ENCODE measurements at regions not wholly inside any gene's neighbourhood (a gene's known extent, or its start where the extent isn't known, plus 50 kb on each side); places are given as distances from the start of the nearest gene placed in this dataset.

DNA sequence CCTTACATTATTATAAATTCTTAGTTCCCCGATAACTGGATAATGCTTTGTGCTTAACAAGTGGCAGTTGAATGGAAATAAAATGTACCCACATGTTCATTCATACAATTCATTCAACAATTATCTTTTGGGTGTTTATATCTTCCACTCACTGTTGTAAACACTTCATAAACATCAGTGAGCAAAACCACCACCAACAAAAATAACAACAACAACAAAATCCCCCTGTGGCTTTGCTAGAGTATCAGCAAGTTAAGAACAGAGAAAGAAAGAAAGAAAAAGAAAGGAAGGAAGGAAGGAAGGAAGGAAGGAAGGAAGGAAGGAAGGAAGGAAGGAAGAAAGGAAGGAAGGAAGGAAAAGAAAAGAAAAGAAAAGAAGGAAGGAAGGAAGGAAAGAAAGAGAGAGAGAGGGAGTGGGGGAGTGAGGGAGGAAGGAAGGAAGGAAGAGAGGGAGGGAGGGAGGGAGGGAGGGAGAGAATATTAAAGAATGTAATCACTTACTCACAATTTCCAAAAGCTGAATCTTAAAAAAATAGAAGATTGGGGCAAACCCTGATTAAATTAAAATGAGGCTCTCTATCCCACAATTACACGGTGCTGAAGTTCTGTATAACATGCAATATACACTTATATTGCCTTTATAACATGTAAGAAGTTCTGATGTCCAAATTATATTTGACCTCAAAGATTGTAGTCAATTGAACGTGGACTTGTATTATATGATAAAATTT is 2238.8 kb downstream of the LRRC4C start:
- H3K9me3 ChIP-seq (ENCODE audit: control insufficient read depth, insufficient read depth, low read length) = peaks cover 12% of the 10 kb centered on the region
- TF ChIP-seq, protein P1, sequence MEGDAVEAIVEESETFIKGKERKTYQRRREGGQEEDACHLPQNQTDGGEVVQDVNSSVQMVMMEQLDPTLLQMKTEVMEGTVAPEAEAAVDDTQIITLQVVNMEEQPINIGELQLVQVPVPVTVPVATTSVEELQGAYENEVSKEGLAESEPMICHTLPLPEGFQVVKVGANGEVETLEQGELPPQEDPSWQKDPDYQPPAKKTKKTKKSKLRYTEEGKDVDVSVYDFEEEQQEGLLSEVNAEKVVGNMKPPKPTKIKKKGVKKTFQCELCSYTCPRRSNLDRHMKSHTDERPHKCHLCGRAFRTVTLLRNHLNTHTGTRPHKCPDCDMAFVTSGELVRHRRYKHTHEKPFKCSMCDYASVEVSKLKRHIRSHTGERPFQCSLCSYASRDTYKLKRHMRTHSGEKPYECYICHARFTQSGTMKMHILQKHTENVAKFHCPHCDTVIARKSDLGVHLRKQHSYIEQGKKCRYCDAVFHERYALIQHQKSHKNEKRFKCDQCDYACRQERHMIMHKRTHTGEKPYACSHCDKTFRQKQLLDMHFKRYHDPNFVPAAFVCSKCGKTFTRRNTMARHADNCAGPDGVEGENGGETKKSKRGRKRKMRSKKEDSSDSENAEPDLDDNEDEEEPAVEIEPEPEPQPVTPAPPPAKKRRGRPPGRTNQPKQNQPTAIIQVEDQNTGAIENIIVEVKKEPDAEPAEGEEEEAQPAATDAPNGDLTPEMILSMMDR (IDR thresholded peaks at IDR 0.05; ENCODE audit: low read depth, low read length) = no peak
- no peak overlapping the region for H3K4me3 ChIP-seq (ENCODE audit: low read depth, low read length)
- ChIA-PET POLR2A (no interaction called here), CTCF (no interaction called here)
- DNase-seq (ENCODE audit: low read depth, low spot score) = no peak
- H3K27ac ChIP-seq (ENCODE audit: low read depth, low read length) = no peak overlapping the region
- no peaks in the 10 kb centered on the region for H3K27me3 ChIP-seq (ENCODE audit: control insufficient read depth, insufficient read depth, low read length)

DNA sequence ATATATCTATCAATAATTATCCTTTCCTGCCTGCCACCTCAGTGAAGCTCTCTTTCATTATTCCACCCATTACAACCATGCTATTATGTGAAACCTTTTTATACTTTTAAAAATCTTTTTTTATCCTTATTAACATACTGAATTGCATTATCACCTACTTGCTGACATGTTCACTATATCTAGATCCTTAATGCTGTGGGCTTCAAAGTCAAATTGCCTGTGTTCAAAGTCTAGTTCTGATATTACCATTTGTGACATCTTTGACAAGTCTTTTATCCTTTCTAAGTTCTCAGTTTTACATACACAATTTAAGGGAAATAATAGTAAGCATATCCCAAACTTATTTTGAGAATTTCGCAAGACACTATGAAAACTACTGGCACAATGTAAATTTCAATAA is 2239.4 kb downstream of the LRRC4C start:
- CTCF ChIA-PET = no interaction called here
- no peaks in the 10 kb centered on the region for H3K27me3 ChIP-seq (ENCODE audit: control insufficient read depth, insufficient read depth, low read length)
- H3K4me3 ChIP-seq (ENCODE audit: low read depth, low read length) = no peak overlapping the region
- POLR2A ChIA-PET = no interaction called here
- H3K9me3 ChIP-seq (ENCODE audit: control insufficient read depth, insufficient read depth, low read length) = peaks cover 12% of the 10 kb centered on the region
- no peak for DNase-seq (ENCODE audit: low read depth, low spot score)
- TF ChIP-seq, protein P1 (IDR thresholded peaks at IDR 0.05; ENCODE audit: low read depth, low read length) = no peak
- H3K27ac ChIP-seq (ENCODE audit: low read depth, low read length) = no peak overlapping the region

DNA sequence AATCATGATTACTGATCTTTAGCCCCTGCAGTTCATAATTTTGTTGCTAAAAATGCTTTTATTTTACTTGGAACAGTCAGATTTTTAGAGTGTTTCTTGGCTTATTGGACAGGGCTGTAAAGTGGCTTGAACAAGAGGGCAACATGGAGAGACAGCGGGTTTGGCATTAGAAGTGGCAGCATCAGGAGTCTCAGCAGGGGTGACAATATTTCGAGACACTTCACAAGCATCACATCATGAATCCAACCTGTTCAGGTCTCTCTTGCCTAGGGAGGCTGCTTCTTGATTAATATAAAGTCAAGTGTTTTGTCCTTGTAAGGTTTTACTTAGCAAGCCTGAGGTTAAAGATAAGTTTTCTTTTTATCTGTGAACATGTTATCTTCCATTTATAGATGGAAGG is 2249.5 kb downstream of the LRRC4C start:
- POLR2A ChIA-PET = no interaction called here
- no peak for DNase-seq (ENCODE audit: low read depth, low spot score)
- TF ChIP-seq, protein P1 (IDR thresholded peaks at IDR 0.05; ENCODE audit: low read depth, low read length) = no peak
- CTCF ChIA-PET = no interaction called here
- no peaks in the 10 kb centered on the region for H3K27me3 ChIP-seq (ENCODE audit: control insufficient read depth, insufficient read depth, low read length)
- no peak overlapping the region for H3K27ac ChIP-seq (ENCODE audit: low read depth, low read length)
- H3K4me3 ChIP-seq (ENCODE audit: low read depth, low read length) = no peak overlapping the region
- H3K9me3 ChIP-seq (ENCODE audit: control insufficient read depth, insufficient read depth, low read length) = peaks cover 7% of the 10 kb centered on the region

DNA sequence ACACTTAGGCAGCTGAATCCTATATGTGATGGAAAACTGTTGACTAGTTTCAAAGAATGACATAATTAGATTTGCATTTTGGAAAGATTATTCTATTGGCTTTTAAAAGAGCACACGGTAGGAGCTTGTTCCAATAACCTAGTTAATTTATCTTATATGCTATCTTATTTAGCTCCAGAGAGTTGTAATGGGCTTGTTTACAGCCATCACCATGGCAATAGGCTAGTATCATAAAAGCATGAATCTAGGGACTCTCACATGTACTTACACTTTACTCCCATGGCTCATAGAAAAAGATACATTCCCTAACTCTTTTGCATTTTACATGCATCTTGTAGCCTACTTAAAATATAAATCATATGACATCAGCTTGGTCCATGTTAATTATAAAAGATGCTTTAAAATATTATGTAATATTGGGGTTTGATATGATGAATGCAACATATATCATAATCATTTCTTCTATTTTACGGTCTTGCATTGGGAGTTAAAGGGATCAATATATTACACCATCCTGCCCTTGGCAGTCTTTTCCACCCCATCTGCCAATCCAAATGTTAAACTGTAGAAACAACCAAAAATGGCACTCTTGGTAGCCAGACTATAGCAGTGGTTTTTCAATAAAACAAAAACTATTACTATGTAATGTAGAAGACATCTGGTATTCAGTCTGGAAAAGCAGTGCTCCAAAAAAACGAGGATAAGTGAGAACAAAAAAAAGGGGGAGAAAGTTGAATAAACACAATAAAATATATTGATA is 2254.0 kb downstream of the LRRC4C start:
- DNase-seq (ENCODE audit: low read depth, low spot score) = no peak
- ChIA-PET POLR2A (no interaction called here), CTCF (no interaction called here)
- H3K27me3 ChIP-seq (ENCODE audit: control insufficient read depth, insufficient read depth, low read length) = no peaks in the 10 kb centered on the region
- no peak overlapping the region for H3K4me3 ChIP-seq (ENCODE audit: low read depth, low read length)
- peaks cover 9% of the 10 kb centered on the region for H3K9me3 ChIP-seq (ENCODE audit: control insufficient read depth, insufficient read depth, low read length)
- TF ChIP-seq, protein P1 (IDR thresholded peaks at IDR 0.05; ENCODE audit: low read depth, low read length) = no peak
- no peak overlapping the region for H3K27ac ChIP-seq (ENCODE audit: low read depth, low read length)

DNA sequence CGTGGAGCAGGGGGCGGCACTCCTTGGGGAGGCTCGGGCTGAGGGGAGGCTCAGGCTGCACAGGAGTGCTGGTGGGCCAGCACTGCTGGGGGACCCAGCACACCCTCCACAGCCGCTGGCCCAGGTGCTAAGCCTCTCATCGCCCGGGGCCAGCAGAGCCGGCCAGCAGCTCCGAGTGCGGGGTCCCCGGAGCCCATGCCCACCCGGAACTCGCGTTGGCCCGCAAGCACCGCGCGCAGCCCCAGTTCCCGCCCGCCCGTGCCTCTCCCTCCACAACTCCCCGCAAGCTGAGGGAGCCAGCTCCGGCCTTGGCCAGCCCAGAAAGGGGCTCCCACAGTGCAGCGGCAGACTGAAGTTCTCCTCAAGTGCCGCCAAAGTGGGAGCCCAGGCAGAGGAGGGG is 2266.8 kb downstream of the LRRC4C start:
- TF ChIP-seq, protein P1 (IDR thresholded peaks at IDR 0.05; ENCODE audit: low read depth, low read length) = no peak
- Histone ChIP-seq H3K27ac (ENCODE audit: low read depth, low read length) (no peak overlapping the region), H3K27me3 (ENCODE audit: control insufficient read depth, insufficient read depth, low read length) (no peaks in the 10 kb centered on the region), H3K9me3 (ENCODE audit: control insufficient read depth, insufficient read depth, low read length) (peaks cover 15% of the 10 kb centered on the region), H3K4me3 (ENCODE audit: low read depth, low read length) (no peak overlapping the region)
- ChIA-PET CTCF (interaction anchor here (0.6 kb wide), 1 partner anchor 23 kb away, joined by 3 read pairs; no protein-coding TSS in a partner anchor), POLR2A (no interaction called here)
- no peak for DNase-seq (ENCODE audit: low read depth, low spot score)
